ENCODE measurements at regions not wholly inside any gene's neighbourhood (a gene's known extent, or its start where the extent isn't known, plus 50 kb on each side); places are given as distances from the start of the nearest gene placed in this dataset.

DNA sequence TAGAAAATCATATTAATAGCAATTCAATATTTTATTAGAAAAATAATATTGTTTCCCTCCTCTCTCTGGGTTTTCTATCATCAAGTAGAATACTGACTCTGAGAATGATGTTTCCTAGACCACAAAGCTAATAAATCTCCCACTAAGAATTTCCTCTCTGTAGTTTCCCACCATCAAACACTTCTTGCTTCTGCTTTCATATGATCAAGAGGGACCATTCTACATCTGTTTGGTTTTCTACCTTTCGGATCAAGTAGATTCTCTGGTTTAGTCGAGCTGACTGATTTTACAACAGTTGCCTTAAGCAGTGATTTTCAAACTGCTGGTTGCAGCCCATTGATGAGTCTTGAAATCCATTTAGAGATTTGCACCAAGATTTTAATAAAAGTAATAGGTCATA, 240.2 kb upstream of the PTBP2 start:
- TF ChIP-seq, protein P1, sequence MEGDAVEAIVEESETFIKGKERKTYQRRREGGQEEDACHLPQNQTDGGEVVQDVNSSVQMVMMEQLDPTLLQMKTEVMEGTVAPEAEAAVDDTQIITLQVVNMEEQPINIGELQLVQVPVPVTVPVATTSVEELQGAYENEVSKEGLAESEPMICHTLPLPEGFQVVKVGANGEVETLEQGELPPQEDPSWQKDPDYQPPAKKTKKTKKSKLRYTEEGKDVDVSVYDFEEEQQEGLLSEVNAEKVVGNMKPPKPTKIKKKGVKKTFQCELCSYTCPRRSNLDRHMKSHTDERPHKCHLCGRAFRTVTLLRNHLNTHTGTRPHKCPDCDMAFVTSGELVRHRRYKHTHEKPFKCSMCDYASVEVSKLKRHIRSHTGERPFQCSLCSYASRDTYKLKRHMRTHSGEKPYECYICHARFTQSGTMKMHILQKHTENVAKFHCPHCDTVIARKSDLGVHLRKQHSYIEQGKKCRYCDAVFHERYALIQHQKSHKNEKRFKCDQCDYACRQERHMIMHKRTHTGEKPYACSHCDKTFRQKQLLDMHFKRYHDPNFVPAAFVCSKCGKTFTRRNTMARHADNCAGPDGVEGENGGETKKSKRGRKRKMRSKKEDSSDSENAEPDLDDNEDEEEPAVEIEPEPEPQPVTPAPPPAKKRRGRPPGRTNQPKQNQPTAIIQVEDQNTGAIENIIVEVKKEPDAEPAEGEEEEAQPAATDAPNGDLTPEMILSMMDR (conservative IDR thresholded peaks at IDR 0.05): no peak
- TF ChIP-seq EZH2 (IDR thresholded peaks at IDR 0.05; ENCODE audit: low read depth): no peak

All from PC-9 (cell line).